ENCODE measurements at regions not wholly inside any gene's neighbourhood (a gene's known extent, or its start where the extent isn't known, plus 50 kb on each side); places are given as distances from the start of the nearest gene placed in this dataset.
A peak's percentile ranks its signal among the peaks of the same experiment; 100 is the strongest.
"Not testable (repeated sequence)": the region's sequence is repeated elsewhere in the genome, so short reads cannot be mapped to it uniquely, and the experiment has no call there.

- no peak for DNase-seq (ENCODE audit: low read depth)
These were observed 1072.5 kb downstream of the SUCLG1 start for GRCh38 chr2:83386549-83386948.

- DNase-seq (ENCODE audit: low read depth), result no peak
These were observed 1080.2 kb downstream of the SUCLG1 start for GRCh38 chr2:83378921-83379320.

- DNase-seq (ENCODE audit: low read depth), result no peak
These were observed 1082.3 kb downstream of the SUCLG1 start for GRCh38 chr2:83376731-83377130.

- no peak for DNase-seq (ENCODE audit: low read depth)
These were observed 1088.7 kb downstream of the SUCLG1 start for GRCh38 chr2:83370419-83370762.

GRCh38 chr2:83369601-83370418 lies 1089.3 kb downstream of the SUCLG1 start:
- DNase-seq (ENCODE audit: low read depth), result no peak

GRCh38 chr2:83368916-83369315 lies 1090.2 kb downstream of the SUCLG1 start:
- DNase-seq (ENCODE audit: low read depth), result no peak

- DNase-seq (ENCODE audit: low read depth), result no peak
These were observed 1090.6 kb downstream of the SUCLG1 start for GRCh38 chr2:83368461-83368860.

- no peak for DNase-seq (ENCODE audit: low read depth)
These were observed 1093.6 kb downstream of the SUCLG1 start for GRCh38 chr2:83365476-83365875.

- DNase-seq (ENCODE audit: low read depth), result peak; percentile 62
These were observed 1094.8 kb downstream of the SUCLG1 start for GRCh38 chr2:83364264-83364663.

GRCh38 chr2:83363138-83363537 lies 1095.9 kb downstream of the SUCLG1 start:
- DNase-seq (ENCODE audit: low read depth), result not testable (repeated sequence)

- no peak for DNase-seq (ENCODE audit: low read depth)
These were observed 1099.7 kb downstream of the SUCLG1 start for GRCh38 chr2:83359336-83359735.

- DNase-seq (ENCODE audit: low read depth), result no peak
These were observed 1116.2 kb downstream of the SUCLG1 start for GRCh38 chr2:83342860-83343329.

- no peak for DNase-seq (ENCODE audit: low read depth)
These were observed 1118.7 kb downstream of the SUCLG1 start for GRCh38 chr2:83340424-83340823.

GRCh38 chr2:83339942-83340341 lies 1119.1 kb downstream of the SUCLG1 start:
- DNase-seq (ENCODE audit: low read depth), result not testable (repeated sequence)

GRCh38 chr2:83331810-83332209 lies 1127.3 kb downstream of the SUCLG1 start:
- no peak for DNase-seq (ENCODE audit: low read depth)

GRCh38 chr2:83323038-83323437 lies 1136.0 kb downstream of the SUCLG1 start:
- DNase-seq (ENCODE audit: low read depth), result no peak

- no peak for DNase-seq (ENCODE audit: low read depth)
These were observed 1139.0 kb downstream of the SUCLG1 start for GRCh38 chr2:83320053-83320452.

- no peak for DNase-seq (ENCODE audit: low read depth)
These were observed 1153.2 kb downstream of the SUCLG1 start for GRCh38 chr2:83305758-83306378.

GRCh38 chr2:83291083-83291482 lies 1168.0 kb downstream of the SUCLG1 start:
- DNase-seq (ENCODE audit: low read depth), result no peak

- no peak for DNase-seq (ENCODE audit: low read depth)
These were observed 1176.2 kb downstream of the SUCLG1 start for GRCh38 chr2:83282841-83283240.

- DNase-seq (ENCODE audit: low read depth), result no peak
These were observed 1176.9 kb downstream of the SUCLG1 start for GRCh38 chr2:83282043-83282795.

GRCh38 chr2:83280391-83280790 lies 1178.7 kb downstream of the SUCLG1 start:
- no peak for DNase-seq (ENCODE audit: low read depth)

GRCh38 chr2:83273322-83273721 lies 1185.8 kb downstream of the SUCLG1 start:
- DNase-seq (ENCODE audit: low read depth), result no peak

Measured in HS-27A (cell line).